Nephron progenitor cell (in vitro differentiated cells): ENCODE measurements at regions not wholly inside any gene's neighbourhood (a gene's known extent, or its start where the extent isn't known, plus 50 kb on each side); places are given as distances from the start of the nearest gene placed in this dataset.

Source experiments
- DNase-seq: peaks from one replicate; pipeline ENCODE4 v3.0.0; 2021
- H3K27ac Mint-ChIP-seq: 2 replicates; pipeline ENCODE4 v1.8.0; 2021; ENCODE audit warnings: mild to moderate bottlenecking, moderate library complexity, mixed read lengths
- H3K27me3 Mint-ChIP-seq: 2 replicates; pipeline ENCODE4 v1.8.0; 2021; ENCODE audit warnings: mild to moderate bottlenecking, low read depth, mixed read lengths; ENCODE audit not compliant: poor library complexity
- H3K36me3 Mint-ChIP-seq: 2 replicates; pipeline ENCODE4 v1.8.0; 2021; ENCODE audit warnings: low read depth, mixed read lengths
- H3K4me1 Mint-ChIP-seq: 2 replicates; pipeline ENCODE4 v1.8.0; 2021; ENCODE audit warnings: mixed read lengths
- H3K4me3 Mint-ChIP-seq: 2 replicates; pipeline ENCODE4 v1.8.0; 2021; ENCODE audit warnings: mild to moderate bottlenecking, moderate library complexity, mixed read lengths
- H3K9me3 Mint-ChIP-seq: 2 replicates; pipeline ENCODE4 v1.8.0; 2021; ENCODE audit warnings: mild to moderate bottlenecking, moderate library complexity, mixed read lengths
- TF ChIP-seq, protein P1 (sequence below): fragments of 200-600 bp; sonication (generic); IDR thresholded peaks from 2 replicates; pipeline ENCODE4 v1.5.0; 2021; ENCODE audit warnings: antibody characterized with exemption

DNA sequence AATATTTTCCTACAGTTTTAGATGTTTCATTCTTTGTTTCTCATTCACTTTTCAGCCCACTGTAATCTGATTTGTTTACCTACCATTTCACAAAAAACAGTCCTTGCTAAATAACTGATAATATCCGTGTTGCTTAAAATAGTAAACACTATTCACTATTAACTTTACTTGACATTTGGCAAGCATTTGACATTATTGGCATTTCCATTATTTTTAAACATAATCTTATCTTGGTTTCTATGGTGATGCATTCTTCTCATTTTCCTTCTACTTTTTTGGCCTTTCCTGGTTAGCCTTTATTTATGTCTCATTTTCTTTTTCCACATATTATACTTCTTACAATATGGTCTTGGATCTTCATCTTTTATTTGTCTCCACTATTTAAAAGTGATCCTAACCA is 715.3 kb downstream of the DNAJB9 start:
- H3K4me3 Mint-ChIP-seq, result no peak overlapping the region
- H3K36me3 Mint-ChIP-seq, result no peaks in the 10 kb centered on the region
- peaks cover 4% of the 10 kb centered on the region for H3K27me3 Mint-ChIP-seq
- no peak overlapping the region for H3K27ac Mint-ChIP-seq
- no peak for DNase-seq
- peaks cover 8% of the 10 kb centered on the region for H3K9me3 Mint-ChIP-seq
- TF ChIP-seq, protein P1, sequence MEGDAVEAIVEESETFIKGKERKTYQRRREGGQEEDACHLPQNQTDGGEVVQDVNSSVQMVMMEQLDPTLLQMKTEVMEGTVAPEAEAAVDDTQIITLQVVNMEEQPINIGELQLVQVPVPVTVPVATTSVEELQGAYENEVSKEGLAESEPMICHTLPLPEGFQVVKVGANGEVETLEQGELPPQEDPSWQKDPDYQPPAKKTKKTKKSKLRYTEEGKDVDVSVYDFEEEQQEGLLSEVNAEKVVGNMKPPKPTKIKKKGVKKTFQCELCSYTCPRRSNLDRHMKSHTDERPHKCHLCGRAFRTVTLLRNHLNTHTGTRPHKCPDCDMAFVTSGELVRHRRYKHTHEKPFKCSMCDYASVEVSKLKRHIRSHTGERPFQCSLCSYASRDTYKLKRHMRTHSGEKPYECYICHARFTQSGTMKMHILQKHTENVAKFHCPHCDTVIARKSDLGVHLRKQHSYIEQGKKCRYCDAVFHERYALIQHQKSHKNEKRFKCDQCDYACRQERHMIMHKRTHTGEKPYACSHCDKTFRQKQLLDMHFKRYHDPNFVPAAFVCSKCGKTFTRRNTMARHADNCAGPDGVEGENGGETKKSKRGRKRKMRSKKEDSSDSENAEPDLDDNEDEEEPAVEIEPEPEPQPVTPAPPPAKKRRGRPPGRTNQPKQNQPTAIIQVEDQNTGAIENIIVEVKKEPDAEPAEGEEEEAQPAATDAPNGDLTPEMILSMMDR, result no peak
- no peaks in the 10 kb centered on the region for H3K4me1 Mint-ChIP-seq

GRCh38 chr7:109295158-109295557 is 725.5 kb downstream of the DNAJB9 start:
- Mint-ChIP-seq H3K4me1 (no peaks in the 10 kb centered on the region), H3K27me3 (no peaks in the 10 kb centered on the region), H3K4me3 (no peak overlapping the region), H3K27ac (no peak overlapping the region), H3K9me3 (no peaks in the 10 kb centered on the region), H3K36me3 (no peaks in the 10 kb centered on the region)
- TF ChIP-seq, protein P1, result no peak
- DNase-seq, result no peak

DNA sequence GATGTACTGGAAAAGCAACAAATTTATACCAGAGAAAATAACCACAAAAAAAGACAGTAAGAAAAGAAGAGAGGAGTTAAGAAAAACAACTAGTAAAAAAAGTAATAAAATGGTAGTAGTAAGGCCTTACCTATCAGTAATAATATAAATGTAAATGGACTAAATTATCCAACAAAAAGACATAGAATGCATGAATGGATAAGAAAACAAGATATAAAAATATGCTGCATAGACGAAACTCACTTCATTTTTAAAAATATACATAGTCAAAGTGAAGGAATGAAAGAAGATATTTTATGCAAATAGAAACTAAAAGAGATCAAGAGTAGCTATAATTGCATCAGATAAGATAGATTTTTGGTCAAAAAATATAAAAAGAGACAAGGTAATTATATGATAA is 739.1 kb downstream of the DNAJB9 start:
- H3K9me3 Mint-ChIP-seq, result peaks cover 26% of the 10 kb centered on the region
- peaks cover 2% of the 10 kb centered on the region for H3K27me3 Mint-ChIP-seq
- no peak for DNase-seq
- no peaks in the 10 kb centered on the region for H3K36me3 Mint-ChIP-seq
- H3K4me3 Mint-ChIP-seq, result no peak overlapping the region
- H3K4me1 Mint-ChIP-seq, result no peaks in the 10 kb centered on the region
- no peak overlapping the region for H3K27ac Mint-ChIP-seq
- TF ChIP-seq, protein P1, result no peak

- TF ChIP-seq, protein P1, result no peak
- Mint-ChIP-seq H3K4me3 (no peak overlapping the region), H3K27ac (no peak overlapping the region), H3K9me3 (peaks cover 26% of the 10 kb centered on the region), H3K27me3 (peaks cover 4% of the 10 kb centered on the region), H3K36me3 (no peaks in the 10 kb centered on the region), H3K4me1 (no peaks in the 10 kb centered on the region)
- no peak for DNase-seq
Measured at GRCh38 chr7:109309790-109310189, 740.1 kb downstream of the DNAJB9 start.

DNA sequence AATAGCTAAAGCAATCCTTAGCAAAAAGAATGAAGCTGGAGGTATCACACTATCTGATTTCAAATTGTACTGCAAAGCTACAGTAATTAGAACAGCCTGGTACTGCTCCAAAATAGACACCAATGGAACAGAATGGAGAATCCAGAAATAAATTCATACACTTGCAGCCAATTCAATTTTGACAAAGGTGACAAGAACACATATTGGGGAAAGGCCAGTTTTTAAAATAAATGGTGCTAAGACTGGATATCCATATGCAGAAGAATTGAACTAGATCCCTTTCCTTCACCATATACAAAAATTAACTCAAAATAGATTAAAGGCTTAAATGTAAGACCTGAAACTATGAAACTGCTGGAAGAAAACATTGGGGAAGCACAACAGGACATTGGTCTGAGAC is 748.5 kb downstream of the DNAJB9 start:
- no peak for DNase-seq
- Mint-ChIP-seq H3K36me3 (no peaks in the 10 kb centered on the region), H3K9me3 (no peaks in the 10 kb centered on the region), H3K4me1 (no peaks in the 10 kb centered on the region), H3K4me3 (no peak overlapping the region), H3K27me3 (peaks cover 7% of the 10 kb centered on the region), H3K27ac (no peak overlapping the region)
- TF ChIP-seq, protein P1, result no peak

DNA sequence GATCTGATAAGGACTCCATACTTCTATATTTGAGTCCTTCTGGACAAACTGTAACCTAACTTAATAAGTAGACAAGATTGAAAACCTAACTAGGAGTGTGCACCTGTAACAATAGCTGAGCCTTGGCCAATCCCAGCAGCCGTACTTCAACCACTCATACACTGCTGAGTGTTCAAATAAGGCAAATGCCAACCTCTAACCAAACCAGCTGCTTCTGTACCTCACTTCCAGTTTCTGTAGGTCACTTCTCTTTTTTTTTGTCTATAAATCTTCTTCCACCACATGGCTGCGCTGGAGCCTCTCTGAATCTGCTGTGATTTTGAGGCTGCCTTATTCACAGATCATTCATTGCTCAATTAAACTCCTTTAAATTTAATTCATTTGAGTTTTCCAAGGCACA is 753.2 kb downstream of the DNAJB9 start:
- Mint-ChIP-seq H3K4me1 (no peaks in the 10 kb centered on the region), H3K27me3 (peaks cover 4% of the 10 kb centered on the region), H3K27ac (no peak overlapping the region), H3K36me3 (no peaks in the 10 kb centered on the region), H3K4me3 (no peak overlapping the region), H3K9me3 (no peaks in the 10 kb centered on the region)
- DNase-seq, result no peak
- TF ChIP-seq, protein P1, result no peak
